Adrenal gland (tissue), 5 donors: ENCODE measurements at regions not wholly inside any gene's neighbourhood (a gene's known extent, or its start where the extent isn't known, plus 50 kb on each side); places are given as distances from the start of the nearest gene placed in this dataset.
"Not testable (repeated sequence)": the region's sequence is repeated elsewhere in the genome, so short reads cannot be mapped to it uniquely, and the experiment has no call there.

Source experiments
- CTCF ChIP-seq, 6 experiments: fragments of 450-650 bp in 4 of 6; fragments of 200-600 bp in 2 of 6; sonication (generic) in 1 of 6; IDR thresholded peaks; 1 replicate in 5 of 6; 2 replicates in 1 of 6; pipeline versions ENCODE4 v1.5.1 to v1.8.0; 2016 to 2021; ENCODE audit warnings: antibody characterized with exemption in 6 of 6, mild to moderate bottlenecking in 2 of 6, moderate library complexity in 1 of 6
- POLR2A ChIP-seq, 2 donors: fragments of 450-650 bp; IDR thresholded peaks; one replicate each; pipeline ENCODE4 v1.6.1; 2017; ENCODE audit warnings: antibody characterized with exemption in 2 of 2, mild to moderate bottlenecking in 2 of 2, moderate library complexity in 1 of 2
- donor health status: DM: no; HTN: no; CAD: no.

GRCh38 chr9:31774021-31774420, 610.4 kb upstream of the ACO1 start:
- TF ChIP-seq CTCF, POLR2A (IDR thresholded peaks at IDR 0.05): not testable (repeated sequence)
